Right lobe of liver (tissue), 4 donors: ENCODE measurements at regions not wholly inside any gene's neighbourhood (a gene's known extent, or its start where the extent isn't known, plus 50 kb on each side); places are given as distances from the start of the nearest gene placed in this dataset.

Source experiments
- POLR2A ChIP-seq: fragments of 450-650 bp; IDR thresholded peaks from one replicate; pipeline ENCODE4 v1.6.1; 2017; ENCODE audit warnings: antibody characterized with exemption, mild to moderate bottlenecking
- TF ChIP-seq, protein P1 (sequence below), 4 donors: fragments of 200-600 bp in 3 of 4; fragments of 450-650 bp in 1 of 4; IDR thresholded peaks; one replicate each; pipeline versions ENCODE4 v1.5.1 to v1.8.0; 2016 to 2022; ENCODE audit warnings: antibody characterized with exemption in 4 of 4, mild to moderate bottlenecking in 2 of 4
- donor health status: DM: no; HTN: no; CAD: no.
- donor health status: DM: no; HTN: no; CAD: no.
- donor health status: DM: no; HTN: yes; CAD: no.

DNA sequence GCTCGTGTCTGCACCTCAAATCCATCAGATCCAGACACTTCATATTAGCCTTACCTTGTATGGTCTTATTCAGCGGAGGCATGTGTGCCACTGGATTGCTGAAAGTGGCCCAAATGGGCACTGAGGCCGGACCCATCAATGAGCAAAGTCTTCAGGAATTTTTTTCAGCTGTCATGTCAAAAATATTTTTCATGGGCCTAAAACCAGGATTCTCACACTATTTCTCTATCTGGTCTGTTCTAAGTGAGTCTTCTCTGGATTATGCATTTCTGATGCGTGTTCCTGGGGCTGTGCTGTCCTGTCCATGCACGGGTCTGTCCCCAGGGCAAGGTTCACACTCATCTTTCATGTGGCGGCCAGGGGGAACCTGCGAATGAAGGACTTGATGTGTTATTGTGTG, 94.6 kb downstream of the KCNA5 start:
- TF ChIP-seq, protein P1, sequence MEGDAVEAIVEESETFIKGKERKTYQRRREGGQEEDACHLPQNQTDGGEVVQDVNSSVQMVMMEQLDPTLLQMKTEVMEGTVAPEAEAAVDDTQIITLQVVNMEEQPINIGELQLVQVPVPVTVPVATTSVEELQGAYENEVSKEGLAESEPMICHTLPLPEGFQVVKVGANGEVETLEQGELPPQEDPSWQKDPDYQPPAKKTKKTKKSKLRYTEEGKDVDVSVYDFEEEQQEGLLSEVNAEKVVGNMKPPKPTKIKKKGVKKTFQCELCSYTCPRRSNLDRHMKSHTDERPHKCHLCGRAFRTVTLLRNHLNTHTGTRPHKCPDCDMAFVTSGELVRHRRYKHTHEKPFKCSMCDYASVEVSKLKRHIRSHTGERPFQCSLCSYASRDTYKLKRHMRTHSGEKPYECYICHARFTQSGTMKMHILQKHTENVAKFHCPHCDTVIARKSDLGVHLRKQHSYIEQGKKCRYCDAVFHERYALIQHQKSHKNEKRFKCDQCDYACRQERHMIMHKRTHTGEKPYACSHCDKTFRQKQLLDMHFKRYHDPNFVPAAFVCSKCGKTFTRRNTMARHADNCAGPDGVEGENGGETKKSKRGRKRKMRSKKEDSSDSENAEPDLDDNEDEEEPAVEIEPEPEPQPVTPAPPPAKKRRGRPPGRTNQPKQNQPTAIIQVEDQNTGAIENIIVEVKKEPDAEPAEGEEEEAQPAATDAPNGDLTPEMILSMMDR (IDR thresholded peaks at IDR 0.05), result no peak
- no peak for TF ChIP-seq POLR2A
